ENCODE measurements at regions not wholly inside any gene's neighbourhood (a gene's known extent, or its start where the extent isn't known, plus 50 kb on each side); places are given as distances from the start of the nearest gene placed in this dataset.

GRCh38 chr2:11968521-11968920 lies 222.1 kb downstream of the LPIN1 start:
- peak overlapping the region; percentile 49 for H3K27ac ChIP-seq
- H3K36me3 ChIP-seq, result no peaks in the 10 kb centered on the region
- no peak for TF ChIP-seq CTCF (IDR thresholded peaks at IDR 0.05; ENCODE audit: low read depth, low read length)
- H3K9me3 ChIP-seq (ENCODE audit: low read depth), result no peaks in the 10 kb centered on the region
- no peaks in the 10 kb centered on the region for H3K27me3 ChIP-seq
- no peak overlapping the region for H3K4me3 ChIP-seq
- no peak for DNase-seq (ENCODE audit: low read depth in 1 of 2, low spot score in 1 of 2)
- H3K4me1 ChIP-seq (ENCODE audit: low read depth), result peaks cover 12% of the 10 kb centered on the region

GRCh38 chr2:11969774-11970173 lies 223.3 kb downstream of the LPIN1 start:
- Histone ChIP-seq H3K9me3 (ENCODE audit: low read depth) (no peaks in the 10 kb centered on the region), H3K27ac (no peak overlapping the region), H3K36me3 (no peaks in the 10 kb centered on the region), H3K4me1 (ENCODE audit: low read depth) (peaks cover 12% of the 10 kb centered on the region), H3K27me3 (no peaks in the 10 kb centered on the region), H3K4me3 (no peak overlapping the region)
- no peak for DNase-seq (ENCODE audit: low read depth in 1 of 2, low spot score in 1 of 2)
- TF ChIP-seq CTCF (IDR thresholded peaks at IDR 0.05; ENCODE audit: low read depth, low read length), result no peak

- no peak overlapping the region for H3K4me3 ChIP-seq
- no peak for TF ChIP-seq CTCF (IDR thresholded peaks at IDR 0.05; ENCODE audit: low read depth, low read length)
- no peak overlapping the region for H3K27ac ChIP-seq
- H3K9me3 ChIP-seq (ENCODE audit: low read depth), result no peaks in the 10 kb centered on the region
- no peaks in the 10 kb centered on the region for H3K36me3 ChIP-seq
- no peaks in the 10 kb centered on the region for H3K27me3 ChIP-seq
- no peaks in the 10 kb centered on the region for H3K4me1 ChIP-seq (ENCODE audit: low read depth)
- no peak for DNase-seq (ENCODE audit: low read depth in 1 of 2, low spot score in 1 of 2)
These were observed 228.1 kb downstream of the LPIN1 start for GRCh38 chr2:11974573-11974972.

- Histone ChIP-seq H3K27me3 (no peaks in the 10 kb centered on the region), H3K4me3 (no peak overlapping the region), H3K27ac (no peak overlapping the region), H3K9me3 (ENCODE audit: low read depth) (no peaks in the 10 kb centered on the region), H3K36me3 (no peaks in the 10 kb centered on the region), H3K4me1 (ENCODE audit: low read depth) (no peaks in the 10 kb centered on the region)
- TF ChIP-seq CTCF (IDR thresholded peaks at IDR 0.05; ENCODE audit: low read depth, low read length), result no peak
- DNase-seq (ENCODE audit: low read depth in 1 of 2, low spot score in 1 of 2), result no peak
These were observed 228.9 kb downstream of the LPIN1 start for GRCh38 chr2:11975373-11975772.

GRCh38 chr2:11976073-11976472 lies 229.6 kb downstream of the LPIN1 start:
- DNase-seq (ENCODE audit: low read depth in 1 of 2, low spot score in 1 of 2), result no peak
- TF ChIP-seq CTCF (IDR thresholded peaks at IDR 0.05; ENCODE audit: low read depth, low read length), result no peak
- Histone ChIP-seq H3K4me1 (ENCODE audit: low read depth) (no peaks in the 10 kb centered on the region), H3K27ac (no peak overlapping the region), H3K4me3 (no peak overlapping the region), H3K36me3 (no peaks in the 10 kb centered on the region), H3K9me3 (ENCODE audit: low read depth) (no peaks in the 10 kb centered on the region), H3K27me3 (no peaks in the 10 kb centered on the region)

Data from cardiac muscle cell (in vitro differentiated cells and primary cell).